SK-N-SH (cell line): ENCODE measurements at regions not wholly inside any gene's neighbourhood (a gene's known extent, or its start where the extent isn't known, plus 50 kb on each side); places are given as distances from the start of the nearest gene placed in this dataset.

Source experiments
- CTCF ChIA-PET: fragments of 300-600, 350-600 bp; formaldehyde crosslinking; extraction: SDS; loops from one replicate; lab custom pipeline; 2021; lab: Yijun Ruan, JAX
- POLR2A ChIA-PET: fragments of 350-600 bp; sonication (Branson Sonifier 250); formaldehyde crosslinking; extraction: SDS; loops from one replicate; lab custom pipeline; 2020; ENCODE audit warnings: antibody characterized with exemption, inconsistent platforms; lab: Yijun Ruan, JAX
- DNase-seq: peaks from one replicate; pipeline ENCODE4 v3.0.0; 2012
- H2AFZ ChIP-seq: fragments of 200-600 bp; sonication (generic); 2 replicates; pipeline ENCODE4 v1.8.1; 2016; ENCODE audit warnings: antibody characterized with exemption, mild to moderate bottlenecking, low read depth
- H3F3A ChIP-seq: fragments of 200-600 bp; sonication (generic); replicated peaks from 2 replicates; pipeline ENCODE3; 2016; ENCODE audit warnings: antibody characterized with exemption, mild to moderate bottlenecking; ENCODE audit not compliant: insufficient read depth
- H3K27ac ChIP-seq, 2 experiments: fragments of 200-500 bp in 1 of 2; fragments of 200-600 bp in 1 of 2; sonication (Bioruptor generic) in 1 of 2; sonication (generic), shearing (Covaris generic) in 1 of 2; 2 replicates each; pipeline versions ENCODE4 v1.5.1 to v1.6.1; 2014 to 2016; ENCODE audit warnings: low read depth in 2 of 2, inconsistent platforms in 1 of 2, low read length in 1 of 2, mild to moderate bottlenecking in 1 of 2, mixed read lengths in 1 of 2
- H3K27me3 ChIP-seq: fragments of 200-600 bp; sonication (generic), shearing (Covaris generic); 2 replicates; pipeline ENCODE4 v1.6.1; 2016; ENCODE audit warnings: mixed run types; ENCODE audit not compliant: insufficient read depth
- H3K36me3 ChIP-seq, 2 experiments: fragments of 200-500 bp in 1 of 2; fragments of 200-600 bp in 1 of 2; sonication (Bioruptor generic) in 1 of 2; sonication (generic) in 1 of 2; replicated peaks in 1 of 2; 2 replicates each; pipeline versions ENCODE3 to v1.5.1; 2014 to 2016; ENCODE audit warnings: low read length in 1 of 2, mild to moderate bottlenecking in 1 of 2; ENCODE audit not compliant: insufficient read depth in 2 of 2, control insufficient read depth in 1 of 2
- H3K4me1 ChIP-seq, 2 experiments: fragments of 200-500 bp in 1 of 2; fragments of 200-600 bp in 1 of 2; sonication (Bioruptor generic) in 1 of 2; sonication (generic), shearing (Covaris generic) in 1 of 2; 2 replicates each; pipeline versions ENCODE4 v1.5.1 to v1.6.1; 2014 to 2016; ENCODE audit warnings: low read depth in 1 of 2, low read length in 1 of 2, mixed run types in 1 of 2; ENCODE audit not compliant: insufficient read depth in 2 of 2, control insufficient read depth in 1 of 2
- H3K4me2 ChIP-seq: fragments of 200-600 bp; sonication (generic), shearing (Covaris generic); 2 replicates; pipeline ENCODE4 v1.6.1; 2017; ENCODE audit warnings: mixed run types
- H3K4me3 ChIP-seq, 2 experiments: fragments of 200-500 bp in 1 of 2; fragments of 200-600 bp in 1 of 2; sonication (Bioruptor generic) in 1 of 2; sonication (generic), shearing (Covaris generic) in 1 of 2; 2 replicates each; pipeline versions ENCODE4 v1.5.1 to v1.8.1; 2014 to 2016; ENCODE audit warnings: low read depth in 2 of 2, inconsistent platforms in 1 of 2, low read length in 1 of 2, mild to moderate bottlenecking in 1 of 2, mixed read lengths in 1 of 2, moderate library complexity in 1 of 2
- H3K79me2 ChIP-seq: fragments of 200-600 bp; sonication (generic); 2 replicates; pipeline ENCODE4 v1.8.1; 2017; ENCODE audit warnings: mild to moderate bottlenecking; ENCODE audit not compliant: insufficient read depth
- H3K9ac ChIP-seq: fragments of 200-600 bp; sonication (generic); 2 replicates; pipeline ENCODE4 v1.6.1; 2017; ENCODE audit warnings: mixed run types
- H3K9me2 ChIP-seq: fragments of 200-600 bp; sonication (generic); 2 replicates; pipeline ENCODE4 v1.6.1; 2017; ENCODE audit warnings: mixed run types
- H3K9me3 ChIP-seq: fragments of 200-600 bp; sonication (generic); 2 replicates; pipeline ENCODE4 v1.6.1; 2017; ENCODE audit warnings: mixed run types, mild to moderate bottlenecking, moderate library complexity
- H4K20me1 ChIP-seq: fragments of 200-600 bp; sonication (generic); 2 replicates; pipeline ENCODE4 v1.6.1; 2017; ENCODE audit warnings: mild to moderate bottlenecking, mixed run types; ENCODE audit not compliant: insufficient read depth
- EP300 ChIP-seq, 2 experiments: IDR thresholded peaks; 2 replicates each; pipeline versions ENCODE4 v1.4.0 to v1.6.1; 2012; ENCODE audit warnings: borderline replicate concordance in 1 of 2, low read depth in 1 of 2, low read length in 1 of 2
- GABPA ChIP-seq: IDR thresholded peaks from 2 replicates; pipeline ENCODE4 v1.4.0; 2012; ENCODE audit warnings: low read depth, mild to moderate bottlenecking
- JUND ChIP-seq: IDR thresholded peaks from 2 replicates; pipeline ENCODE4 v1.4.0; 2012
- MAX ChIP-seq: IDR thresholded peaks from 2 replicates; pipeline ENCODE4 v1.4.0; 2012; ENCODE audit warnings: low read depth
- MEF2A ChIP-seq: IDR thresholded peaks from 2 replicates; pipeline ENCODE4 v1.4.0; 2012; ENCODE audit warnings: low read depth, borderline replicate concordance
- NRF1 ChIP-seq: IDR thresholded peaks from 2 replicates; pipeline ENCODE4 v1.6.1; 2012; ENCODE audit warnings: low read depth, mild to moderate bottlenecking, low read length
- PBX3 ChIP-seq: IDR thresholded peaks from 2 replicates; pipeline ENCODE4; 2012
- TAF1 ChIP-seq: IDR thresholded peaks from 2 replicates; pipeline ENCODE4 v1.6.1; 2012; ENCODE audit warnings: low read depth, mild to moderate bottlenecking, low read length, moderate library complexity, borderline replicate concordance
- YY1 ChIP-seq: IDR thresholded peaks from 2 replicates; pipeline ENCODE4 v1.4.0; 2012; ENCODE audit warnings: low read depth, mild to moderate bottlenecking
- ZBTB33 ChIP-seq: IDR thresholded peaks from 2 replicates; pipeline ENCODE4 v1.4.0; 2012; ENCODE audit warnings: low read depth, borderline replicate concordance
- WGBS: methylation state at CpG from one replicate; pipeline ENCODE4 v1.1.6; 2017; ENCODE audit warnings: low lambda C conversion rate; 5-methylcytosine and 5-hydroxymethylcytosine counted together

- no peak for DNase-seq
- Histone ChIP-seq H3K9me2 (no peaks in the 10 kb centered on the region), H3K4me1 (no peaks in the 10 kb centered on the region), H3K9me3 (no peaks in the 10 kb centered on the region), H3K36me3 (no peaks in the 10 kb centered on the region), H3K27me3 (no peaks in the 10 kb centered on the region; the same call in 1 of the 2 replicates), H3K27ac (no peak overlapping the region), H2AFZ (no peak overlapping the region), H3K4me2 (no peak overlapping the region), H3K9ac (no peak overlapping the region), H4K20me1 (no peaks in the 10 kb centered on the region), H3F3A (no peaks in the 10 kb centered on the region), H3K79me2 (no peaks in the 10 kb centered on the region), H3K4me3 (no peak overlapping the region)
- POLR2A ChIA-PET: no interaction called here
- TF ChIP-seq ZBTB33: no peak
- TF ChIP-seq EP300 (IDR thresholded peaks at IDR 0.05; ENCODE audit: borderline replicate concordance in 1 of 2, low read depth in 1 of 2, low read length in 1 of 2): no peak
- TF ChIP-seq YY1: no peak
- no peak for TF ChIP-seq NRF1
- no peak for TF ChIP-seq MAX
- no peak for TF ChIP-seq PBX3
- no peak for TF ChIP-seq GABPA
- CTCF ChIA-PET: no interaction called here
- 0% methylated on average over 4 of the region's 4 CpGs for WGBS
Observed at GRCh38 chrX:139121616-139122286, 408.8 kb upstream of the F9 start.

- Histone ChIP-seq H2AFZ (no peak overlapping the region), H3K9me3 (no peaks in the 10 kb centered on the region), H3F3A (no peaks in the 10 kb centered on the region), H3K9me2 (no peaks in the 10 kb centered on the region), H3K27me3 (no peaks in the 10 kb centered on the region; the same call in 1 of the 2 replicates), H3K9ac (no peak overlapping the region), H4K20me1 (no peaks in the 10 kb centered on the region), H3K4me1 (no peaks in the 10 kb centered on the region), H3K4me2 (no peak overlapping the region), H3K79me2 (no peaks in the 10 kb centered on the region), H3K27ac (no peak overlapping the region), H3K4me3 (no peak overlapping the region), H3K36me3 (no peaks in the 10 kb centered on the region)
- 0% methylated on average over 5 of the region's 5 CpGs for WGBS
- ChIA-PET CTCF (interaction anchor here (1.0 kb wide), 1 partner anchor 12 kb away, joined by 3 read pairs; no protein-coding TSS in a partner anchor), POLR2A (no interaction called here)
- DNase-seq: no peak
- no peak for TF ChIP-seq TAF1
- TF ChIP-seq MEF2A: no peak
- no peak for TF ChIP-seq JUND
Observed at GRCh38 chrX:139120760-139121159, 409.2 kb upstream of the FGF13 start.
